ENCODE measurements at regions not wholly inside any gene's neighbourhood (a gene's known extent, or its start where the extent isn't known, plus 50 kb on each side); places are given as distances from the start of the nearest gene placed in this dataset.
"Not testable (repeated sequence)": the region's sequence is repeated elsewhere in the genome, so short reads cannot be mapped to it uniquely, and the experiment has no call there.

DNA sequence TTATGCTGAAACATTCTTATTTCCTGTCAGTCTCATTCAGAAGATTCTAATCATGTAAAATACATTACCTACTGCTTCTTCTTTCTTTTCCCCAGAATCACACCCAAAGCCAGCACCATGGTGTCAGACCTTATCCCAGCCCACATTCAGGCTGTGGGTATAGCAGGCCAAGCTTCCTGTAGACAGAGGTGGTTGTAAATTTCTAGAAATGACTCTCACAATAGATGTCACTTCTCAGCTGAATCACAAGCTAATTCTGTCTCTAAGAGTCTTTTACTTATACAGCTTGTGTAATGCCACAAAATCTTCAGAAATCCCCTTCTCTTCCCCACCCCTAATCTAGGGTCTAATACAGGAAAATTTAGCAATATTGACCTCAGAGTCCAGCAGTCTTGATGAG is 239.6 kb downstream of the PARM1 start:
- no peak for TF ChIP-seq POLR2A (IDR thresholded peaks at IDR 0.05)
- TF ChIP-seq, protein P1, sequence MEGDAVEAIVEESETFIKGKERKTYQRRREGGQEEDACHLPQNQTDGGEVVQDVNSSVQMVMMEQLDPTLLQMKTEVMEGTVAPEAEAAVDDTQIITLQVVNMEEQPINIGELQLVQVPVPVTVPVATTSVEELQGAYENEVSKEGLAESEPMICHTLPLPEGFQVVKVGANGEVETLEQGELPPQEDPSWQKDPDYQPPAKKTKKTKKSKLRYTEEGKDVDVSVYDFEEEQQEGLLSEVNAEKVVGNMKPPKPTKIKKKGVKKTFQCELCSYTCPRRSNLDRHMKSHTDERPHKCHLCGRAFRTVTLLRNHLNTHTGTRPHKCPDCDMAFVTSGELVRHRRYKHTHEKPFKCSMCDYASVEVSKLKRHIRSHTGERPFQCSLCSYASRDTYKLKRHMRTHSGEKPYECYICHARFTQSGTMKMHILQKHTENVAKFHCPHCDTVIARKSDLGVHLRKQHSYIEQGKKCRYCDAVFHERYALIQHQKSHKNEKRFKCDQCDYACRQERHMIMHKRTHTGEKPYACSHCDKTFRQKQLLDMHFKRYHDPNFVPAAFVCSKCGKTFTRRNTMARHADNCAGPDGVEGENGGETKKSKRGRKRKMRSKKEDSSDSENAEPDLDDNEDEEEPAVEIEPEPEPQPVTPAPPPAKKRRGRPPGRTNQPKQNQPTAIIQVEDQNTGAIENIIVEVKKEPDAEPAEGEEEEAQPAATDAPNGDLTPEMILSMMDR (IDR thresholded peaks at IDR 0.05), result no peak
- Histone ChIP-seq H3K9me3 (no peaks in the 10 kb centered on the region), H3K4me3 (no peak overlapping the region), H3K4me1 (no peaks in the 10 kb centered on the region), H3K36me3 (replicated peaks in 1 of 2; ENCODE audit: insufficient read depth in 1 of 2, low read depth in 2 of 2) (no peaks in the 10 kb centered on the region), H3K27ac (no peak overlapping the region), H3K27me3 (no peaks in the 10 kb centered on the region)
- ATAC-seq, result no peak
- intact Hi-C loops (cut with DNase I), result no loop called here
- no peak for DNase-seq

DNA sequence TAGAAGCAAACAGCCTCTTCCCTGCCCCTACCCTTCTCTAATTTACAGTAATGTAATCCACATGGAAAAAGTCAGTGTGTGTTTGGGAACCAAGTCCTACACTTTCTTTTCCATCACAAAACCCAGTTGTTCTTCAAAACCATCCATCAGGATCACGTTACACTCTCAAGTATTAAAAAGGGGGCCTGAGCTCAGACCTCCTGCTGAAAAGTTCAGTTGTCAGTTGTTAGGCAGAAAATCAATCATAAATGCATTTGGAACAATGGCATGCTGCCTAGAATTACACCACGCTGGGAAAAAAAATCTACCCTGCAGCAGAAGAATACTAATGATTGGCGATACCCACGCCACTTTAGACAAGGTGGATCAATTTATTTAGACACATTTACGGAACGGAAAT is 236.5 kb downstream of the PARM1 start:
- Histone ChIP-seq H3K9me3 (no peaks in the 10 kb centered on the region), H3K4me3 (no peak overlapping the region), H3K27ac (no peak overlapping the region), H3K27me3 (no peaks in the 10 kb centered on the region), H3K4me1 (no peaks in the 10 kb centered on the region), H3K36me3 (replicated peaks in 1 of 2; ENCODE audit: insufficient read depth in 1 of 2, low read depth in 2 of 2) (no peaks in the 10 kb centered on the region)
- ATAC-seq (no peak), DNase-seq (no peak)
- no peak for TF ChIP-seq POLR2A (IDR thresholded peaks at IDR 0.05)
- TF ChIP-seq, protein P1 (IDR thresholded peaks at IDR 0.05), result no peak
- WGBS, 2 donors, result 9 to 10% methylated on average over 6 of the region's 6 CpGs
- intact Hi-C loops (cut with DNase I), result no loop called here

DNA sequence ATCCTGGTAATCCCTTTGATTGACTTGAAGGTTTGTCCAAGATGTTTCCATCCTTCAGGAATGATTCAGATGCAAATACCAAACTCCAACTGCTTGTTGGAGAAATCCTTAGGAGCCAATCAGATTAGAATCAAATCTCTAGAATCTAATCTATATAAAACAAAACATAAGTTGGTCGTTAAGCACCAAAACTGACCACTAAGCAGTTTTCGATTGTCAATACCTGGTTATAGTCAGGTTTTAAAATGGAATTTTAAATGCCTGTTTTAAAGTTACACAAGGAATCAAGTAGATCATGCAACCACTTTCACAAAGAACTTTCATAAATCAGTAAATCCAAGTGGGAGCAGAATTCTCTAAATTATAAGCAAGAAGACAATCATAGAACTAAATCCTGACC is 236.1 kb downstream of the PARM1 start:
- Histone ChIP-seq H3K36me3 (replicated peaks in 1 of 2; ENCODE audit: insufficient read depth in 1 of 2, low read depth in 2 of 2) (no peaks in the 10 kb centered on the region), H3K9me3 (no peaks in the 10 kb centered on the region), H3K4me1 (no peaks in the 10 kb centered on the region), H3K27ac (no peak overlapping the region), H3K27me3 (no peaks in the 10 kb centered on the region), H3K4me3 (no peak overlapping the region)
- intact Hi-C loops (cut with DNase I), result no loop called here
- 33 to 36% methylated on average over 2 of the region's 2 CpGs for WGBS, 2 donors
- TF ChIP-seq, protein P1 (IDR thresholded peaks at IDR 0.05), result no peak
- TF ChIP-seq POLR2A (IDR thresholded peaks at IDR 0.05), result no peak
- DNase-seq (no peak), ATAC-seq (no peak)

DNA sequence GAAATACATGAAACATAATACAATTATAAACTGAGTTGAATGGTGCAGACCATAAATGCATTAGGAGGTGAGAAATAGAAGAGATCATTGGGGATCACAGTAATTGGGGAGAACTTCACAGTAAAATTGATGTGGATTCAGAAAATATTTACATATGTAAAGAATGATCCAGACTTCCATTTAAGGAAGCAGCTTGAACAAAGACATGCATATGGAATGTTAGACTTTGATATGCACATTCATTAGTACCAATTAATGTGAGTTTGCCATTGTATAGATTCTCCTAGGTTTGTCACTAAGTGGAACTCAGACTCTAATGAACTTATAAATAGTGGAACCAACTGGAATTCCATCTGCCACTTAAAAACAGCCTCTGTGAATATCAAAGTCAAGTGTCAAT is 235.6 kb downstream of the PARM1 start:
- no peak for ATAC-seq
- intact Hi-C loops (cut with DNase I), result no loop called here
- no peak for TF ChIP-seq POLR2A (IDR thresholded peaks at IDR 0.05)
- TF ChIP-seq, protein P1 (IDR thresholded peaks at IDR 0.05), result no peak
- Histone ChIP-seq H3K36me3 (replicated peaks in 1 of 2; ENCODE audit: insufficient read depth in 1 of 2, low read depth in 2 of 2) (no peaks in the 10 kb centered on the region), H3K27me3 (no peaks in the 10 kb centered on the region), H3K27ac (no peak overlapping the region), H3K4me1 (no peaks in the 10 kb centered on the region), H3K4me3 (no peak overlapping the region), H3K9me3 (no peaks in the 10 kb centered on the region)
- no peak for DNase-seq

DNA sequence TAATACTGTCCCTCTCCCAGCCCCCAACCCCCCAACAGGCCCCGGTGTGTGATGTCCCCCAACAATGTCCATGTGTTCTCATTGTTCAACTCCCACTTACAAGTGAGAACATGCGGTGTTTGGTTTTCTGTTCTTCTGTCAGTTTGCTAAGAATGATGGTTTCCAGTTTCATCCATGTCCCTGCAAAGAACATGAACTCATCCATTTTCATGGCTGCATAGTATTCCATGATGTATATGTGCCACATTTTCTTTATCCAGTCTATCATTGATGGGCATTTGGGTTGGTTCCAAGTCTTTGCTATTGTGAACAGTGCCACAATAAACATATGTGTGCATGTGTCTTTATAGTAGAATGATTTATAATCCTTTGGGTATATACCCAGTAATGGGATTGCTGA is 232.2 kb downstream of the PARM1 start:
- not testable (repeated sequence) for H3K27ac ChIP-seq
- WGBS, 2 donors, result 38 to 71% methylated on average over 2 of the region's 2 CpGs

More for the DNA sequence above, 232.2 kb downstream of the PARM1 start:
- intact Hi-C loops (cut with DNase I); H3K4me3 ChIP-seq; ATAC-seq; H3K36me3 ChIP-seq (replicated peaks in 1 of 2; ENCODE audit: insufficient read depth in 1 of 2, low read depth in 2 of 2); H3K27me3 ChIP-seq; H3K4me1 ChIP-seq; H3K9me3 ChIP-seq; DNase-seq: not testable (repeated sequence)

Data from body of pancreas (tissue), 4 donors.